Upper lobe of left lung (tissue), 4 donors: ENCODE measurements at regions not wholly inside any gene's neighbourhood (a gene's known extent, or its start where the extent isn't known, plus 50 kb on each side); places are given as distances from the start of the nearest gene placed in this dataset.

ENCODE experiments used
- EP300 ChIP-seq, 4 donors: sonication (generic); formaldehyde crosslinking; IDR thresholded peaks; one replicate each; pipeline ENCODE4 v1.5.1; 2017; ENCODE audit warnings: antibody characterized with exemption in 4 of 4, control low read depth in 2 of 4
- POLR2AphosphoS5 ChIP-seq, 2 donors: sonication (generic); formaldehyde crosslinking; IDR thresholded peaks; one replicate each; pipeline ENCODE4 v1.5.1; 2017; ENCODE audit warnings: antibody characterized with exemption in 2 of 2
- TF ChIP-seq, protein P1 (sequence below), 6 experiments: fragments of 450-650 bp in 4 of 6; fragments of 200-600 bp in 2 of 6; sonication (generic) in 2 of 6; IDR thresholded peaks; one replicate each; pipeline ENCODE4 v1.5.1; 2016 to 2019; ENCODE audit warnings: antibody characterized with exemption in 6 of 6

GRCh38 chr5:98570661-98571191 lies 202.7 kb upstream of the RGMB start:
- no peak for TF ChIP-seq POLR2AphosphoS5 (IDR thresholded peaks at IDR 0.05)
- TF ChIP-seq, protein P1, sequence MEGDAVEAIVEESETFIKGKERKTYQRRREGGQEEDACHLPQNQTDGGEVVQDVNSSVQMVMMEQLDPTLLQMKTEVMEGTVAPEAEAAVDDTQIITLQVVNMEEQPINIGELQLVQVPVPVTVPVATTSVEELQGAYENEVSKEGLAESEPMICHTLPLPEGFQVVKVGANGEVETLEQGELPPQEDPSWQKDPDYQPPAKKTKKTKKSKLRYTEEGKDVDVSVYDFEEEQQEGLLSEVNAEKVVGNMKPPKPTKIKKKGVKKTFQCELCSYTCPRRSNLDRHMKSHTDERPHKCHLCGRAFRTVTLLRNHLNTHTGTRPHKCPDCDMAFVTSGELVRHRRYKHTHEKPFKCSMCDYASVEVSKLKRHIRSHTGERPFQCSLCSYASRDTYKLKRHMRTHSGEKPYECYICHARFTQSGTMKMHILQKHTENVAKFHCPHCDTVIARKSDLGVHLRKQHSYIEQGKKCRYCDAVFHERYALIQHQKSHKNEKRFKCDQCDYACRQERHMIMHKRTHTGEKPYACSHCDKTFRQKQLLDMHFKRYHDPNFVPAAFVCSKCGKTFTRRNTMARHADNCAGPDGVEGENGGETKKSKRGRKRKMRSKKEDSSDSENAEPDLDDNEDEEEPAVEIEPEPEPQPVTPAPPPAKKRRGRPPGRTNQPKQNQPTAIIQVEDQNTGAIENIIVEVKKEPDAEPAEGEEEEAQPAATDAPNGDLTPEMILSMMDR (IDR thresholded peaks at IDR 0.05) = no peak
- TF ChIP-seq EP300 (IDR thresholded peaks at IDR 0.05) = no peak
